ENCODE measurements at regions not wholly inside any gene's neighbourhood (a gene's known extent, or its start where the extent isn't known, plus 50 kb on each side); places are given as distances from the start of the nearest gene placed in this dataset.

GRCh38 chr3:88469216-88469615 lies 319.5 kb downstream of the C3orf38 start:
- no peak for TF ChIP-seq POLR2A (IDR thresholded peaks at IDR 0.05)
- no peak for TF ChIP-seq CTCF (IDR thresholded peaks at IDR 0.05)
- no peak for TF ChIP-seq POLR2AphosphoS5 (IDR thresholded peaks at IDR 0.05)

Data from prostate gland (tissue), 2 donors.